GM06990 (cell line): ENCODE measurements at regions not wholly inside any gene's neighbourhood (a gene's known extent, or its start where the extent isn't known, plus 50 kb on each side); places are given as distances from the start of the nearest gene placed in this dataset.

Experiments
- DNase-seq: peaks from one replicate; pipeline ENCODE4 v3.0.0-alpha.2; 2011; ENCODE audit not compliant: insufficient read length; ENCODE audit errors: extremely low read depth
- H3K27me3 ChIP-seq: replicated peaks from 2 replicates; pipeline ENCODE4 v1.6.0; 2011; ENCODE audit warnings: low read length; ENCODE audit not compliant: control insufficient read depth, insufficient read depth
- H3K36me3 ChIP-seq: 2 replicates; pipeline ENCODE4 v1.5.1; 2011; ENCODE audit warnings: low read length; ENCODE audit not compliant: control insufficient read depth, insufficient read depth
- H3K4me3 ChIP-seq: replicated peaks from 2 replicates; pipeline ENCODE4 v1.5.1; 2011; ENCODE audit warnings: low read depth, mild to moderate bottlenecking, control low read depth, low read length
- TF ChIP-seq, protein P1 (sequence below): IDR thresholded peaks from 2 replicates; pipeline ENCODE4 v1.5.1; 2011; ENCODE audit warnings: low read length, control low read depth, mild to moderate bottlenecking, inconsistent platforms; ENCODE audit not compliant: insufficient read depth, poor library complexity, severe bottlenecking

DNA sequence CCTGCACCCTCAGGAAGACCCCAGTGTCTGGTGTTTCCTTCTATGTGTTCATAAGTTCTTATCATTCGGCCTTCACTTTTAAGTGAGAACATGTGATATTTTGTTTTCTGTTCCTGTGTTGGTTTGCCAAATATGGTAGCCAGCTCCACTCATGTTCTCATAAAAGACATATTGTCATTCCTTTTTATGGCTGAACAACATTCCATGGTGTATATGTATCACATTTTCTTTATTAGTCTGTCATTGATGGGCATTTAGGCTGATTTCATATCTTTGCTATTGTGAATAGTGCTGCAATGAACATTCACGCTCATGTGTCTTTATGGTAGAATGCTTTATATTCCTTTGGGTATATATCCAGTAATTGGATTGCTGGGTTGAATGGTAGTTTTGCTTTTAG lies 645.1 kb downstream of the SLC16A7 start:
- H3K36me3 ChIP-seq: no peaks in the 10 kb centered on the region
- TF ChIP-seq, protein P1, sequence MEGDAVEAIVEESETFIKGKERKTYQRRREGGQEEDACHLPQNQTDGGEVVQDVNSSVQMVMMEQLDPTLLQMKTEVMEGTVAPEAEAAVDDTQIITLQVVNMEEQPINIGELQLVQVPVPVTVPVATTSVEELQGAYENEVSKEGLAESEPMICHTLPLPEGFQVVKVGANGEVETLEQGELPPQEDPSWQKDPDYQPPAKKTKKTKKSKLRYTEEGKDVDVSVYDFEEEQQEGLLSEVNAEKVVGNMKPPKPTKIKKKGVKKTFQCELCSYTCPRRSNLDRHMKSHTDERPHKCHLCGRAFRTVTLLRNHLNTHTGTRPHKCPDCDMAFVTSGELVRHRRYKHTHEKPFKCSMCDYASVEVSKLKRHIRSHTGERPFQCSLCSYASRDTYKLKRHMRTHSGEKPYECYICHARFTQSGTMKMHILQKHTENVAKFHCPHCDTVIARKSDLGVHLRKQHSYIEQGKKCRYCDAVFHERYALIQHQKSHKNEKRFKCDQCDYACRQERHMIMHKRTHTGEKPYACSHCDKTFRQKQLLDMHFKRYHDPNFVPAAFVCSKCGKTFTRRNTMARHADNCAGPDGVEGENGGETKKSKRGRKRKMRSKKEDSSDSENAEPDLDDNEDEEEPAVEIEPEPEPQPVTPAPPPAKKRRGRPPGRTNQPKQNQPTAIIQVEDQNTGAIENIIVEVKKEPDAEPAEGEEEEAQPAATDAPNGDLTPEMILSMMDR: no peak
- H3K27me3 ChIP-seq: no peaks in the 10 kb centered on the region
- no peak overlapping the region for H3K4me3 ChIP-seq
- no peak for DNase-seq

- Histone ChIP-seq H3K4me3 (no peak overlapping the region), H3K27me3 (no peaks in the 10 kb centered on the region), H3K36me3 (no peaks in the 10 kb centered on the region)
- DNase-seq: no peak
- TF ChIP-seq, protein P1: no peak
Measured at GRCh38 chr12:60251091-60251490, 655.3 kb downstream of the SLC16A7 start.

DNA sequence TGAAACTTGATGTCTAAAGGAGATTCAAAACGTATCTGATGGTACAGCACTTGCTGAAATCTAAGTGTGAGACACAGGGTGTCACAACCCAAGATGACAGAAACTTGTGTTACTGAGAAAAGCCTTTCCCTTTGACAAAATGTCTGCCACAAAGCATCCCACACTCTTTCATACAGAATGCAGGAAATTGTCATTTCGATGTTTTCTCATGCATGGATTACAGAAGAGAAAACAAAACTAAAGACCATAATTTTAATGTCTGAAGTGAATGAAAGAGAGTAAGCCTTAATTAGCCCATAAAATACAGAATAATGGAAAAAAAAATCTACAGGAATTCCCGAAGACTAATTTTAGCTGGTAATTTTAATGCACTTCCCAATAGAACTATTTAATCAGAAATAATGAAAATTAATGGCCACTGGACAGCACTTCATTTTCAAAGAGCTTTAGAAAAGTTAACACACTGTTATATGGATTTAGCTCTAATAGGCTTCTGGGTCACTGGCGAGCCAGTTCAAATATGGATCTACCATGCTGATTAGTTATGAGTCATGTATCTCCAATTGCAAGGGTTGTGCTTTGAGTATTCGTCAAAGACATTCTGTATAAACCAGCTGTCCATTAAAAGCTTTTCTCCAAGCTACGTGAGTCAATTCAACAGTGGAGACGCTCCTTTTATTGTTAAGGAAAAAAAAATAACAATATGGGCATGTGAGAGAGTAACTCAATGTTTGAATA lies 656.7 kb downstream of the SLC16A7 start:
- no peak for DNase-seq
- no peaks in the 10 kb centered on the region for H3K36me3 ChIP-seq
- no peak overlapping the region for H3K4me3 ChIP-seq
- TF ChIP-seq, protein P1: no peak
- no peaks in the 10 kb centered on the region for H3K27me3 ChIP-seq

- no peak for DNase-seq
- H3K27me3 ChIP-seq: no peaks in the 10 kb centered on the region
Measured at GRCh38 chr12:60255044-60255443, 659.2 kb downstream of the SLC16A7 start.

GRCh38 chr12:60257063-60257462 lies 661.2 kb downstream of the SLC16A7 start:
- no peak for DNase-seq
- H3K36me3 ChIP-seq: no peaks in the 10 kb centered on the region
- H3K4me3 ChIP-seq: no peak overlapping the region
- TF ChIP-seq, protein P1: no peak
- no peaks in the 10 kb centered on the region for H3K27me3 ChIP-seq

More at GRCh38 chr12:60255044-60255443, 659.2 kb downstream of the SLC16A7 start:
- H3K4me3 ChIP-seq: no peak overlapping the region
- TF ChIP-seq, protein P1: no peak
- H3K36me3 ChIP-seq: no peaks in the 10 kb centered on the region

DNA sequence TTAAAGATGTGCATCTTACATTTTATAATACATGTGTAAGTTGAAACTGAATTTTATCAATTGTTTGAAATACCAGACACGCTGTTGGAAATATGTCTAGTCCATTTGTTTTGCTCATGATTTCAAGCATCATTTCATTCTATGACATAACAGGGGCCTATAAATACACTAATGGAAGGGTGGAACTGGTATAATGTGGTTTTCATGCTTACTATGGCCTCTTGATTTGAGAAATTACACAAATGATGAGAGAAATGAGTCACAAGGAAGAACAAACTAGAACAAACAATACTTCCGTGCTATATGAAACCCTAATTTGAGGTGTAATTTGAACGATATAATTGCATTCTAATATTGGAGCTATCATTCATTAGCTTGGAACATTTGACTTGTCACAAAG lies 663.4 kb downstream of the SLC16A7 start:
- DNase-seq: no peak
- no peaks in the 10 kb centered on the region for H3K27me3 ChIP-seq
- no peak overlapping the region for H3K4me3 ChIP-seq

More for the DNA sequence above, 663.4 kb downstream of the SLC16A7 start:
- H3K36me3 ChIP-seq: no peaks in the 10 kb centered on the region
- TF ChIP-seq, protein P1: no peak
